HG02588 (cell line): ENCODE measurements at regions not wholly inside any gene's neighbourhood (a gene's known extent, or its start where the extent isn't known, plus 50 kb on each side); places are given as distances from the start of the nearest gene placed in this dataset.
"Not testable (repeated sequence)": the region's sequence is repeated elsewhere in the genome, so short reads cannot be mapped to it uniquely, and the experiment has no call there.

ENCODE experiments used
- ATAC-seq: cut with Tn5 transposase; IDR thresholded peaks from one replicate; pipeline ENCODE4 v1.9.1; 2021; ENCODE audit warnings: mild to moderate bottlenecking, moderate library complexity; ENCODE audit not compliant: unreplicated experiment

GRCh38 chr6:11304946-11305345 lies 72.5 kb upstream of the NEDD9 start:
- no peak for ATAC-seq

GRCh38 chr6:11299876-11300428 lies 67.5 kb upstream of the NEDD9 start:
- not testable (repeated sequence) for ATAC-seq

DNA sequence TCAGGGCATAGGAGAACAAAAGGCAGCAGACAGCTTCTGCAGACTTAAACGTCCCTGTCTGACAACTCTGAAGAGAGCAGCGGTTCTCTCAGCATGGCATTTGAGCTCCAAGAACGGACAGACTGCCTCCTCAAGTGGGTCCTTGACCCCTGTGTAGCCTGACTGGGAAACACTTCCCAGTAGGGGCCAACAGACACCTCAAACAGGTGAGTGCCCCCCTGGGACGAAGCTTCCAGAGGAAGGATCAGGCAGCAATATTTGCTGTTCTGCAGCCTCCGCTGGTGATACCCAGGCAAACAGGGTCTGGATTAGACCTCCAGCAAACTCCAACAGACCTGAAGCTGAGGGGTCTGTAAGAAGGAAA lies 66.9 kb upstream of the NEDD9 start:
- not testable (repeated sequence) for ATAC-seq

DNA sequence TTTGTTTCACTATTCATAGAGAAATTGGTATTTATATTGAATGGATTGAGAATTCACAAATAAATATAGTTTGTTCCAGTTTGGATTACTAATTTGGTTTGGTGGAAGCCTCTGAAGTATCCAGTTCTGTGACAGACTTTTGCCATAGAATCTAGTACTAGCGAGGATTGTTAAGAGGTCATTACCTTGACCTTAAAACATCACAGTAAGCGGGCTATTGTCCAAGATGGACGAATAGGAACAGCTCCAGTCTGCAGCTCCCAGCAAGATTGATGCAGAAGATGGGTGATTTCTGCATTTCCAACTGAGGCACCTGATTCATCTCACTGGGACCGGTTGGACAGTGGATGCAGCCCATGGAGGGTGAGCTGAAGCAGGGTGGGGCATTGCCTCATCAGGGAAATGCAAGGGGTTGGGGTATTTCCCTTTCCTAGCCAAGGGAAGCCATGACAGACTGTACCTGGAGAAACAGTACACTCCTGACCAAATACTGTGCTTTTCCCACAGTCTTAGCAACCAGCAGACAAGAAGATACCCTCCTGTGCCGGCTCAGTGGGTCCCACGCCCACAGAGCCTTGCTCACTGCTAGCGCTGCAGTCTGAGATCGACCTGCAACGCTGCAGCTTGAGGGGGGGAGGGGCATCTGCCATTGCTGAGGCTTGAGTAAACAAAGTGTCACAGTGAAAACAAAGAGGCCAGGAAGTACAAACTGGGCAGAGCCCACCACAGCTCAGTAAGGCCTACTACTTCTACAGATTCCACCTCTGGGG lies 66.4 kb upstream of the NEDD9 start:
- ATAC-seq: no peak

DNA sequence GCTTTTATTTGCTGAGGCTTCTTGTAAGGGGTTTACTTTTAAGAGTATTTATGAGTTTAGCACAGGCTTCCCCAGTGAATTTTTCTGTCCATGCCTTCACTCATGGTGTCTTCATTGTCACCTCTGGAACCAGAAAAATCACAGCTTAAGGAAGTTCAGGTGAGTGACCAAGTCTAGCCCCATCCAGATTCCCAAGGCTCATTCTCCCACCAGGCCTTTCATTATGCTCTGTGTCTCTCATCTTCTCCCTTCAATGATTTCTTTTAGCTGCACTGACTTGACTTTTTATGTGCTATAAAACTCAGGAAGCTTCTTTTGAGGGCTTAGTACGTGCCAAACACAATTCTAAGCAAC lies 64.9 kb upstream of the NEDD9 start:
- ATAC-seq: no peak

- ATAC-seq: no peak
These were observed 64.2 kb upstream of the NEDD9 start for GRCh38 chr6:11296449-11297375.

- ATAC-seq: no peak
These were observed 63.5 kb upstream of the NEDD9 start for GRCh38 chr6:11295969-11296368.

DNA sequence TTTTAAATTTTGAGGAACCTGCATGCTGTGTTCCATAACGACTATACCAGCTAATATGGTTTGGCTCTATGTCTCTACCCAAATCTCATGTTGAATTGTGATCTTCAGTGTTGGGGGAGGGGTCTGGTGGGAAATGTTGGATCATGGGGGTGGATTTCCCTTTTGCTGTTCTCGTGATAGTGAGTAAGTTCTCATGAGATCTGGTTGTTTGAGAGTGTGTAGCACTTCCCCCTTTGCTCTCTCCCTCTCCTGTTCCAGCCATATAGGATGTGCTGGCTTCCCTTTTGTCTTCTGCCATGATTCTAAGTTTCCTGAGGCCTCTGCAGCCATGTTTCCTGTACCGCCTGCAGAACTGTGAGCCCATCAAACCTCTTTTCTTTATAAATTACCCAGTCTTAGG lies 61.8 kb upstream of the NEDD9 start:
- no peak for ATAC-seq

- no peak for ATAC-seq
These were observed 60.2 kb upstream of the NEDD9 start for GRCh38 chr6:11292594-11293236.

GRCh38 chr6:11292091-11292490 lies 59.6 kb upstream of the NEDD9 start:
- no peak for ATAC-seq

- ATAC-seq: no peak
These were observed 59.1 kb upstream of the NEDD9 start for GRCh38 chr6:11291582-11291981.

- no peak for ATAC-seq
These were observed 57.6 kb upstream of the NEDD9 start for GRCh38 chr6:11290027-11290426.

DNA sequence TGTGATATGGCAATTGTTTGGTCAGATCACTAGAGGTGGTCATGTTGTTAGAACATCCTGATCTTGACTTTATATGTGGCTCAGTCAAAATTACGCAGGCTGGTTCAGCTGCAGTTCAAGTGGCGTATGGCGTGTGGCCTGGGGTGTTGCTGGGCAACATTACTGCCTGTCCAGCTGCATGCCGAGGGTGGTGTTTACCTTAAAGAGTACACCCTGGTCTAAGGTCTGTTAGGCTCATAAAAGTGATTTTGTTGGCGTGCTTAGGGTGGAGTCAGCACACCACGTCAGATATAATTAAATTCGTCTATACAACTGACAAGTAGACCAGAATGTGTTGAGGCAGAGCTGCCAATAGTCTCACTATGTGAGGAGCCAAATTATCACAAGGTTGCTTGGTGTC lies 55.6 kb upstream of the NEDD9 start:
- ATAC-seq: no peak

GRCh38 chr6:11284996-11285395 lies 52.5 kb upstream of the NEDD9 start:
- ATAC-seq: no peak

- ATAC-seq: no peak
These were observed 51.2 kb upstream of the NEDD9 start for GRCh38 chr6:11283629-11284028.

- no peak for ATAC-seq
These were observed 50.4 kb upstream of the NEDD9 start for GRCh38 chr6:11282875-11283274.
